Activated CD4-positive, alpha-beta T cell treated with anti-CD3 and anti-CD28 coated beads for 36 hours (primary cell): ENCODE measurements at regions not wholly inside any gene's neighbourhood (a gene's known extent, or its start where the extent isn't known, plus 50 kb on each side); places are given as distances from the start of the nearest gene placed in this dataset.

Source experiments
- ATAC-seq: fragments of 200-7000 bp; cut with Tn5 transposase; one replicate; pipeline ENCODE4 v1.10.0; 2021; ENCODE audit warnings: mild to moderate bottlenecking, moderate library complexity
- CTCF ChIA-PET: fragments of 350-600 bp; sonication (Branson Sonifier 250); formaldehyde crosslinking; loops from one replicate; lab custom pipeline; 2021; ENCODE audit warnings: antibody characterized with exemption; lab: Charles Lee
- POLR2A ChIA-PET: fragments of 350-600 bp; sonication (Branson Sonifier 250); formaldehyde crosslinking; loops from one replicate; lab custom pipeline; 2021; ENCODE audit warnings: antibody characterized with exemption, inconsistent platforms; lab: Charles Lee
- DNase-seq: peaks from one replicate; pipeline ENCODE4 v3.0.0-alpha.2; 2020
- H3K27ac Mint-ChIP-seq: one replicate; pipeline ENCODE4 v1.8.0; 2021; ENCODE audit warnings: mixed read lengths
- H3K27me3 Mint-ChIP-seq: one replicate; pipeline ENCODE4 v1.8.0; 2021; ENCODE audit warnings: mixed read lengths
- H3K36me3 Mint-ChIP-seq: one replicate; pipeline ENCODE4 v1.8.0; 2021; ENCODE audit warnings: low read depth, mixed read lengths
- H3K4me1 Mint-ChIP-seq: one replicate; pipeline ENCODE4 v1.8.0; 2021; ENCODE audit warnings: mixed read lengths
- H3K4me3 Mint-ChIP-seq: one replicate; pipeline ENCODE4 v1.8.0; 2021; ENCODE audit warnings: mild to moderate bottlenecking, moderate library complexity, mixed read lengths
- H3K9me3 Mint-ChIP-seq: one replicate; pipeline ENCODE4 v1.8.0; 2021; ENCODE audit warnings: low read depth, mixed read lengths
- intact Hi-C, 2 experiments: fragments of 100-400 bp; cut with DNase I in 1 of 2; cut with micrococcal nuclease in 1 of 2; formaldehyde crosslinking; loops; one replicate each; pipeline versions ENCODE4 v1.14.2 to v1.15.1; 2022 to 2024; cut with DNase I, micrococcal nuclease

GRCh38 chr9:1599961-1600360 lies 415.2 kb upstream of the SMARCA2 start:
- DNase-seq (no peak), ATAC-seq (no peak)
- Mint-ChIP-seq H3K4me3 (no peak overlapping the region), H3K27ac (no peak overlapping the region), H3K36me3 (no peaks in the 10 kb centered on the region), H3K4me1 (no peaks in the 10 kb centered on the region), H3K9me3 (peaks cover 4% of the 10 kb centered on the region), H3K27me3 (peaks cover 10% of the 10 kb centered on the region)
- CTCF ChIA-PET, result no interaction called here
- POLR2A ChIA-PET, result no interaction called here
- intact Hi-C loops, result loop anchor here in 1 of 2 experiments (10.0 kb wide), 1 partner anchor 585 kb away; no protein-coding TSS in a partner anchor

GRCh38 chr9:1604942-1605560 lies 410.1 kb upstream of the SMARCA2 start:
- Mint-ChIP-seq H3K27ac (no peak overlapping the region), H3K4me1 (no peaks in the 10 kb centered on the region), H3K4me3 (no peak overlapping the region), H3K36me3 (no peaks in the 10 kb centered on the region), H3K9me3 (peaks cover 4% of the 10 kb centered on the region), H3K27me3 (peaks cover 18% of the 10 kb centered on the region)
- ChIA-PET CTCF (no interaction called here), POLR2A (no interaction called here)
- no peak for DNase-seq
- no peak for ATAC-seq
- intact Hi-C loops, result loop anchor here (2.0 to 10.0 kb wide), 2 partner anchors 144 to 590 kb away; no protein-coding TSS in a partner anchor

DNA sequence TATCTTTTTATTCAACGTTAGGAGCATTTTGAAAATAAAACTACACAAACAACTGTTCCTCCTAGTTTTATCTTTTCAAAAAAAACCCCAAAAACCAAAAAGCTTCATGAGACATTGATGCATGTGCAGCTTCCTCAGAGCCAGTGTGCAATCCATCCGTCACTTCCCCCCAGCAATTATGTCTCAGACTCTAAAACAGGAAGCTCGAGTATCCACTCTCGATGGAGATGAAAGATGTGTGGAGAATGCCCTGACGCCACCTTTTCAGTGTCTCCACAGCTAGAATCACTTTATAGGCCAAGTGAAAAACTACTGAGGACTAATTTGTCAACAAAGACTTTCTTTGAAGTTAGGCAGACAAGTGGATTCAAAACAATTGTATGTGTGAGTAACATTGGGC lies 408.9 kb upstream of the SMARCA2 start:
- ChIA-PET CTCF (no interaction called here), POLR2A (no interaction called here)
- intact Hi-C loops, result loop anchor here in 1 of 2 experiments (10.0 kb wide), 1 partner anchor 591 kb away; no protein-coding TSS in a partner anchor
- peaks cover 4% of the 10 kb centered on the region for H3K9me3 Mint-ChIP-seq
- H3K4me1 Mint-ChIP-seq, result no peaks in the 10 kb centered on the region
- H3K27ac Mint-ChIP-seq, result no peak overlapping the region
- no peak for ATAC-seq
- H3K4me3 Mint-ChIP-seq, result no peak overlapping the region
- no peaks in the 10 kb centered on the region for H3K36me3 Mint-ChIP-seq
- DNase-seq, result no peak
- peaks cover 20% of the 10 kb centered on the region for H3K27me3 Mint-ChIP-seq

GRCh38 chr9:1612886-1613285 lies 402.3 kb upstream of the SMARCA2 start:
- DNase-seq (no peak), ATAC-seq (no peak)
- CTCF ChIA-PET, result interaction anchor here (1.6 kb wide), 2 partner anchors 10 to 18 kb away, joined by 5 read pairs; no protein-coding TSS in a partner anchor
- intact Hi-C loops, result no loop called here
- H3K27ac Mint-ChIP-seq, result no peak overlapping the region
- POLR2A ChIA-PET, result no interaction called here
- no peaks in the 10 kb centered on the region for H3K9me3 Mint-ChIP-seq
- no peaks in the 10 kb centered on the region for H3K36me3 Mint-ChIP-seq
- H3K4me3 Mint-ChIP-seq, result no peak overlapping the region
- H3K4me1 Mint-ChIP-seq, result no peaks in the 10 kb centered on the region
- peaks cover 20% of the 10 kb centered on the region for H3K27me3 Mint-ChIP-seq

DNA sequence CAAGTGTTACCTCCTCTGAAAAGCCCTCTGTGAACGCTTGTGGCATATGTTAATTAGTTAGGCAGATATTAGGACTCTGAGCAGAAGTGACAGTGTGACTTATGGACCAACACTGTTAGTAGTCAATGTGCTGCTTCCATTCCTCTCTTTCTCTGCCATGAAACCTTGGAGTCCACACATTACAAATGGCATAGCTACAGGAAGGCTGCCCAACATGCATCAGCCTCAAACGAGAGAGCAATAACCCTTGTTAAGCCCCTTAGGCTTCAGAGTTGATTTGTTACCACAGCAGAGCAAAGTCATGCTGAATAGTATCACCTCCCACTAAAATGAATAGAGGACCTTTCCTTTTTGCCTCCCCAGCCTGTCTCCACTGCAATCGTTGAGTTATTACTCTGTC lies 397.7 kb upstream of the SMARCA2 start:
- no peak for DNase-seq
- Mint-ChIP-seq H3K4me1 (no peaks in the 10 kb centered on the region), H3K27me3 (peaks cover 18% of the 10 kb centered on the region), H3K36me3 (no peaks in the 10 kb centered on the region), H3K27ac (no peak overlapping the region), H3K9me3 (no peaks in the 10 kb centered on the region), H3K4me3 (no peak overlapping the region)
- ChIA-PET CTCF (no interaction called here), POLR2A (no interaction called here)
- ATAC-seq, result no peak
- intact Hi-C loops, result no loop called here

DNA sequence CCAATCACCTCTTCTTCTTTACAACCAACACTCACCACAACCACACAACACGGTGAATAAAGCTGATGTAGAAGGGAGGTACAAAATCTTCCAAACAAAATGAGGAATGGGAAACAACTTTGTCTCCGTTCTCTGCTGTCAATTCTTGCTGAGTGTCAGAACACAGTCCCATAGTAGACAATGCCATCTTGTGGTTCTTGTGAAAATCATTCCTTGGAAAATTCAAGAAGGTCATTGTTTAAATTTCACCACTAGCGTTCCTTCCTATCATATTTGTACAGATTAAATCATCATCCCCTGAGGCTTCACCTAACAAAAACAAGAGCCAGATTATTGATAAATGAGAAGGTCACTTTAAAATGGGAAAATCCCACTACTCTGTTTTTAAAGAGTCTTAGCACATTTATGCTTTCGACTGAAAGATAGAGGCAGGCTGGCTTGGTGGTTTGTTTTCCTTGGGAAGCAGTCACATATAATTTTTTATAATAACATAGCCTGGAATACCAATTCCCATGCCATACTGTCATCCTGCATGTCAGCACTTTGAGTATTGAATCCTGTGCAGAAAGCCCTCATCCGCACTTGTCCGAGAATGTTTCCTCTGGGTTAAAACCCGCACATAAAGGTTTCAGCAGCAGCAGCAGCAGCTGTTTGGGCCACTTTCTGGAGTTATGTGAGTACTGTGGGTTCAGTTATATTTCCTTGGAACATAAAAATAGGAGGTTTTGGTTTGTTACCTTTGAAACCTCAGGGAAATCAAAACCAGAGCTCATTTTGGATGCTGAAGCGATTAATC lies 395.0 kb upstream of the SMARCA2 start:
- no peaks in the 10 kb centered on the region for H3K9me3 Mint-ChIP-seq
- ChIA-PET POLR2A (no interaction called here), CTCF (no interaction called here)
- DNase-seq (no peak), ATAC-seq (no peak)
- no peaks in the 10 kb centered on the region for H3K4me1 Mint-ChIP-seq
- H3K27me3 Mint-ChIP-seq, result peaks cover 21% of the 10 kb centered on the region
- H3K4me3 Mint-ChIP-seq, result no peak overlapping the region
- intact Hi-C loops, result no loop called here
- no peaks in the 10 kb centered on the region for H3K36me3 Mint-ChIP-seq
- H3K27ac Mint-ChIP-seq, result no peak overlapping the region

GRCh38 chr9:1637401-1637800 lies 377.7 kb upstream of the SMARCA2 start:
- no peak for ATAC-seq
- Mint-ChIP-seq H3K27ac (no peak overlapping the region), H3K4me1 (no peaks in the 10 kb centered on the region), H3K36me3 (no peaks in the 10 kb centered on the region), H3K4me3 (no peak overlapping the region), H3K9me3 (no peaks in the 10 kb centered on the region), H3K27me3 (peaks cover 1% of the 10 kb centered on the region)
- DNase-seq, result no peak
- ChIA-PET POLR2A (no interaction called here), CTCF (no interaction called here)
- intact Hi-C loops, result no loop called here

GRCh38 chr9:1639166-1639565 lies 376.0 kb upstream of the SMARCA2 start:
- no peaks in the 10 kb centered on the region for H3K9me3 Mint-ChIP-seq
- H3K27ac Mint-ChIP-seq, result no peak overlapping the region
- H3K36me3 Mint-ChIP-seq, result no peaks in the 10 kb centered on the region
- intact Hi-C loops, result no loop called here
- CTCF ChIA-PET, result no interaction called here
- no peaks in the 10 kb centered on the region for H3K27me3 Mint-ChIP-seq
- no peak overlapping the region for H3K4me3 Mint-ChIP-seq
- no peak for DNase-seq
- POLR2A ChIA-PET, result no interaction called here
- no peak for ATAC-seq
- H3K4me1 Mint-ChIP-seq, result no peaks in the 10 kb centered on the region

- no peaks in the 10 kb centered on the region for H3K36me3 Mint-ChIP-seq
- no peak overlapping the region for H3K4me3 Mint-ChIP-seq
- ATAC-seq, result no peak
- no peak for DNase-seq
- H3K4me1 Mint-ChIP-seq, result no peaks in the 10 kb centered on the region
- no peak overlapping the region for H3K27ac Mint-ChIP-seq
- ChIA-PET POLR2A (no interaction called here), CTCF (interaction anchor here (0.6 kb wide), 1 partner anchor 103 kb away, joined by 3 read pairs; no protein-coding TSS in a partner anchor)
- no peaks in the 10 kb centered on the region for H3K9me3 Mint-ChIP-seq
- intact Hi-C loops, result no loop called here
- peaks cover 9% of the 10 kb centered on the region for H3K27me3 Mint-ChIP-seq
Observed at GRCh38 chr9:1647776-1648175, 367.4 kb upstream of the SMARCA2 start.

GRCh38 chr9:1653282-1653681 lies 361.9 kb upstream of the SMARCA2 start:
- Mint-ChIP-seq H3K36me3 (no peaks in the 10 kb centered on the region), H3K9me3 (peaks cover 4% of the 10 kb centered on the region), H3K27ac (no peak overlapping the region), H3K27me3 (peaks cover 13% of the 10 kb centered on the region), H3K4me3 (no peak overlapping the region), H3K4me1 (no peaks in the 10 kb centered on the region)
- POLR2A ChIA-PET, result no interaction called here
- CTCF ChIA-PET, result no interaction called here
- DNase-seq, result no peak
- no peak for ATAC-seq
- intact Hi-C loops, result no loop called here

- Mint-ChIP-seq H3K4me1 (no peaks in the 10 kb centered on the region), H3K4me3 (no peak overlapping the region), H3K9me3 (peaks cover 4% of the 10 kb centered on the region), H3K36me3 (no peaks in the 10 kb centered on the region), H3K27ac (no peak overlapping the region), H3K27me3 (peaks cover 11% of the 10 kb centered on the region)
- ChIA-PET CTCF (no interaction called here), POLR2A (no interaction called here)
- intact Hi-C loops, result no loop called here
- no peak for ATAC-seq
- DNase-seq, result no peak
Observed at GRCh38 chr9:1658661-1659362, 356.3 kb upstream of the SMARCA2 start.

- Mint-ChIP-seq H3K27me3 (peaks cover 10% of the 10 kb centered on the region), H3K27ac (no peak overlapping the region), H3K4me1 (no peaks in the 10 kb centered on the region), H3K36me3 (no peaks in the 10 kb centered on the region), H3K9me3 (peaks cover 4% of the 10 kb centered on the region), H3K4me3 (no peak overlapping the region)
- ChIA-PET POLR2A (no interaction called here), CTCF (no interaction called here)
- intact Hi-C loops, result no loop called here
- no peak for ATAC-seq
- no peak for DNase-seq
Observed at GRCh38 chr9:1659363-1659690, 355.8 kb upstream of the SMARCA2 start.
